Gastrocnemius medialis (tissue), 4 donors: ENCODE measurements at regions not wholly inside any gene's neighbourhood (a gene's known extent, or its start where the extent isn't known, plus 50 kb on each side); places are given as distances from the start of the nearest gene placed in this dataset.

ENCODE experiments used
- ATAC-seq, 2 donors: fragments of 150-250 bp; one replicate each; pipeline ENCODE4 v1.9.1; 2016
- DNase-seq, 2 donors: peaks; one replicate each; pipeline ENCODE4 v3.0.0-alpha.2; 2019
- H3K27ac ChIP-seq, 4 donors: fragments of 200-600 bp; sonication (generic); 1 replicate in 1 of 4; 2 replicates in 3 of 4; pipeline ENCODE4 v1.5.1; 2016 to 2018; ENCODE audit warnings: mild to moderate bottlenecking in 2 of 4, moderate library complexity in 1 of 4
- H3K27me3 ChIP-seq, 3 donors: fragments of 200-600 bp; sonication (generic) in 2 of 3; 1 replicate in 1 of 3; 2 replicates in 2 of 3; pipeline versions ENCODE4 v1.5.1 to v1.6.0; 2016 to 2019; ENCODE audit warnings: mild to moderate bottlenecking in 1 of 3, moderate library complexity in 1 of 3
- H3K36me3 ChIP-seq, 2 donors: fragments of 200-600 bp; sonication (generic) in 1 of 2; one replicate each; pipeline ENCODE4 v1.5.1; 2017 to 2018
- H3K4me1 ChIP-seq, 2 donors: fragments of 200-600 bp; sonication (generic) in 1 of 2; one replicate each; pipeline ENCODE4 v1.5.1; 2016 to 2017; ENCODE audit warnings: mild to moderate bottlenecking in 2 of 2
- H3K4me3 ChIP-seq, 4 donors: fragments of 200-600 bp; sonication (generic) in 3 of 4; 1 replicate in 1 of 4; 2 replicates in 3 of 4; pipeline ENCODE4 v1.5.1; 2016 to 2019; ENCODE audit warnings: mild to moderate bottlenecking in 2 of 4
- H3K9me3 ChIP-seq, 3 donors: fragments of 200-600 bp; sonication (generic) in 2 of 3; 1 replicate in 1 of 3; 2 replicates in 2 of 3; pipeline ENCODE4 v1.5.1; 2016 to 2019
- CTCF ChIP-seq, 5 experiments: fragments of 450-650 bp in 3 of 5; fragments of 200-600 bp in 2 of 5; sonication (generic) in 2 of 5; IDR thresholded peaks in 4 of 5; conservative IDR thresholded peaks in 1 of 5; 1 replicate in 4 of 5; 2 replicates in 1 of 5; pipeline ENCODE4 v1.5.1; 2016 to 2019; ENCODE audit warnings: antibody characterized with exemption in 5 of 5, mild to moderate bottlenecking in 3 of 5, moderate library complexity in 3 of 5
- POLR2A ChIP-seq, 2 donors: fragments of 450-650 bp; IDR thresholded peaks; one replicate each; pipeline ENCODE4 v1.6.1; 2017; ENCODE audit warnings: antibody characterized with exemption in 2 of 2, mild to moderate bottlenecking in 2 of 2, moderate library complexity in 2 of 2
- in situ Hi-C, 4 donors: fragments of 200-750 bp; cut with MboI; loops; one replicate each; pipeline versions ENCODE4 v1.15.0 to v1.8.0; 2017; ENCODE audit warnings: low sequenced_read_pairs in 4 of 4
- intact Hi-C: fragments of 100-400 bp; cut with DNase I; formaldehyde crosslinking; loops from one replicate; pipeline ENCODE4 v1.15.1; 2023; ENCODE audit warnings: low total_unique reads

- no peaks in the 10 kb centered on the region for H3K36me3 ChIP-seq
- H3K27ac ChIP-seq, result no peak overlapping the region
- ATAC-seq, result no peak
- H3K4me3 ChIP-seq, result no peak overlapping the region
- TF ChIP-seq POLR2A (IDR thresholded peaks at IDR 0.05), result no peak
- TF ChIP-seq CTCF (IDR thresholded peaks at IDR 0.05 in 4 of 5, conservative IDR thresholded peaks at IDR 0.05 in 1 of 5), result no peak
- intact Hi-C loops (no loop called here), in situ Hi-C loops (no loop called here)
- H3K4me1 ChIP-seq, result no peaks in the 10 kb centered on the region
- no peak for DNase-seq
- no peaks in the 10 kb centered on the region for H3K9me3 ChIP-seq
- H3K27me3 ChIP-seq, result no peaks in the 10 kb centered on the region
These were observed 374.0 kb upstream of the NOX3 start for GRCh38 chr6:155829646-155830045.

- in situ Hi-C loops (no loop called here), intact Hi-C loops (no loop called here)
- no peak for DNase-seq
- Histone ChIP-seq H3K36me3 (no peaks in the 10 kb centered on the region), H3K4me3 (no peak overlapping the region), H3K27me3 (no peaks in the 10 kb centered on the region), H3K9me3 (no peaks in the 10 kb centered on the region), H3K4me1 (no peaks in the 10 kb centered on the region), H3K27ac (no peak overlapping the region)
- TF ChIP-seq CTCF (IDR thresholded peaks at IDR 0.05 in 4 of 5, conservative IDR thresholded peaks at IDR 0.05 in 1 of 5) (no peak), POLR2A (IDR thresholded peaks at IDR 0.05) (no peak)
- no peak for ATAC-seq
These were observed 373.4 kb upstream of the NOX3 start for GRCh38 chr6:155828989-155829388.

- intact Hi-C loops (no loop called here), in situ Hi-C loops (no loop called here)
- DNase-seq (no peak), ATAC-seq (no peak)
- Histone ChIP-seq H3K36me3 (no peaks in the 10 kb centered on the region), H3K9me3 (no peaks in the 10 kb centered on the region), H3K27me3 (no peaks in the 10 kb centered on the region), H3K27ac (no peak overlapping the region), H3K4me3 (no peak overlapping the region), H3K4me1 (no peaks in the 10 kb centered on the region)
- TF ChIP-seq CTCF (IDR thresholded peaks at IDR 0.05 in 4 of 5, conservative IDR thresholded peaks at IDR 0.05 in 1 of 5) (no peak), POLR2A (IDR thresholded peaks at IDR 0.05) (no peak)
These were observed 363.1 kb upstream of the NOX3 start for GRCh38 chr6:155818698-155819097.

GRCh38 chr6:155813548-155813947 lies 357.9 kb upstream of the NOX3 start:
- in situ Hi-C loops (no loop called here), intact Hi-C loops (no loop called here)
- ATAC-seq, result no peak
- no peaks in the 10 kb centered on the region for H3K36me3 ChIP-seq
- no peaks in the 10 kb centered on the region for H3K4me1 ChIP-seq
- no peaks in the 10 kb centered on the region for H3K9me3 ChIP-seq
- H3K4me3 ChIP-seq, result no peak overlapping the region
- no peak for TF ChIP-seq POLR2A (IDR thresholded peaks at IDR 0.05)
- no peak for TF ChIP-seq CTCF (IDR thresholded peaks at IDR 0.05 in 4 of 5, conservative IDR thresholded peaks at IDR 0.05 in 1 of 5)
- no peak overlapping the region for H3K27ac ChIP-seq
- no peaks in the 10 kb centered on the region for H3K27me3 ChIP-seq
- no peak for DNase-seq

- no peaks in the 10 kb centered on the region for H3K27me3 ChIP-seq
- intact Hi-C loops (no loop called here), in situ Hi-C loops (no loop called here)
- ATAC-seq, result no peak
- no peaks in the 10 kb centered on the region for H3K36me3 ChIP-seq
- H3K9me3 ChIP-seq, result no peaks in the 10 kb centered on the region
- no peak for DNase-seq
- no peak overlapping the region for H3K27ac ChIP-seq
- no peak for TF ChIP-seq POLR2A (IDR thresholded peaks at IDR 0.05)
- no peak for TF ChIP-seq CTCF (IDR thresholded peaks at IDR 0.05 in 4 of 5, conservative IDR thresholded peaks at IDR 0.05 in 1 of 5)
- H3K4me1 ChIP-seq, result no peaks in the 10 kb centered on the region
- H3K4me3 ChIP-seq, result no peak overlapping the region
These were observed 351.6 kb upstream of the NOX3 start for GRCh38 chr6:155807243-155807642.
